ENCODE measurements at regions not wholly inside any gene's neighbourhood (a gene's known extent, or its start where the extent isn't known, plus 50 kb on each side); places are given as distances from the start of the nearest gene placed in this dataset.

GRCh38 chr9:16031971-16032370 is 479.1 kb downstream of the CCDC171 start:
- Mint-ChIP-seq H3K27ac (no peak overlapping the region), H3K4me1 (peaks cover 25 to 36% of the 10 kb centered on the region in 2 donors), H3K4me3 (no peak overlapping the region), H3K36me3 (no peaks in the 10 kb centered on the region), H3K27me3 (ENCODE audit: low read depth in 2 of 2) (peaks cover 12 to 35% of the 10 kb centered on the region in 2 donors), H3K9me3 (no peaks in the 10 kb centered on the region)
- H3K27ac ChIP-seq (ENCODE audit: low read length), result no peak overlapping the region
- H3K27me3 ChIP-seq (ENCODE audit: control insufficient read depth, insufficient read depth, low read length), result peaks cover 2% of the 10 kb centered on the region
- no peak overlapping the region for H3K4me3 ChIP-seq (ENCODE audit: low read length)
- no peak for TF ChIP-seq CTCF (IDR thresholded peaks at IDR 0.05)
- DNase-seq, result no peak
- peaks cover 10% of the 10 kb centered on the region for H3K4me1 ChIP-seq (ENCODE audit: control insufficient read depth, insufficient read depth, low read length)
- WGBS (ENCODE audit: insufficient coverage), result 96% methylated on average over 6 of the region's 6 CpGs
- no peaks in the 10 kb centered on the region for H3K9me3 ChIP-seq (ENCODE audit: control insufficient read depth, insufficient read depth, low read length)
- no peak for ATAC-seq
- intact Hi-C loops (cut with micrococcal nuclease), result no loop called here
- H3K36me3 ChIP-seq (ENCODE audit: control insufficient read depth, insufficient read depth, low read length), result no peaks in the 10 kb centered on the region

DNA sequence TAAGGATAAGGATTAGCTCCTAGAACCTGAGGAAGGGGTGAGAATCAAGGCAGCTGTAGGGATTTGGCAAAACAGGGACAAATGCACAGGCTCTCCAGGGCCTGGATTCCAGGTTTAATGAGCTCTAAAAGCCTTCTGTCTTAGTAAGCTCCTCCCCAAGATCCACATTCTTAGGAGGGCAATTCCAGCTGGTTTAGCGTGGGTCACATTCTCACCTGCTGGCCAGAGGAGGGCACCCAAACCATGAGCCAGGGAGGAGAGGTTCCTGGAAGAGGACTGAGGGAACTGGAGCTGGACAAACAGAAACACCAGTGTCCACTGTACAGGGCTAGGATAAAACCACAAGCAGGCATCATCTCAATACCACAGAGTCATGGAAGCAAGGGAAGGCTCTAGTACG is 480.0 kb downstream of the CCDC171 start:
- Mint-ChIP-seq H3K9me3 (no peaks in the 10 kb centered on the region), H3K27ac (no peak overlapping the region), H3K27me3 (ENCODE audit: low read depth in 2 of 2) (peaks cover 12 to 35% of the 10 kb centered on the region in 2 donors), H3K4me3 (no peak overlapping the region), H3K36me3 (no peaks in the 10 kb centered on the region), H3K4me1 (peaks cover 25 to 36% of the 10 kb centered on the region in 2 donors)
- DNase-seq (no peak), ATAC-seq (no peak)
- Histone ChIP-seq H3K36me3 (ENCODE audit: control insufficient read depth, insufficient read depth, low read length) (no peaks in the 10 kb centered on the region), H3K4me3 (ENCODE audit: low read length) (no peak overlapping the region), H3K27me3 (ENCODE audit: control insufficient read depth, insufficient read depth, low read length) (peaks cover 2% of the 10 kb centered on the region), H3K9me3 (ENCODE audit: control insufficient read depth, insufficient read depth, low read length) (no peaks in the 10 kb centered on the region), H3K4me1 (ENCODE audit: control insufficient read depth, insufficient read depth, low read length) (peaks cover 10% of the 10 kb centered on the region), H3K27ac (ENCODE audit: low read length) (no peak overlapping the region)
- intact Hi-C loops (cut with micrococcal nuclease), result no loop called here
- TF ChIP-seq CTCF (IDR thresholded peaks at IDR 0.05), result no peak
- 90% methylated on average over 2 of the region's 2 CpGs for WGBS (ENCODE audit: insufficient coverage)

DNA sequence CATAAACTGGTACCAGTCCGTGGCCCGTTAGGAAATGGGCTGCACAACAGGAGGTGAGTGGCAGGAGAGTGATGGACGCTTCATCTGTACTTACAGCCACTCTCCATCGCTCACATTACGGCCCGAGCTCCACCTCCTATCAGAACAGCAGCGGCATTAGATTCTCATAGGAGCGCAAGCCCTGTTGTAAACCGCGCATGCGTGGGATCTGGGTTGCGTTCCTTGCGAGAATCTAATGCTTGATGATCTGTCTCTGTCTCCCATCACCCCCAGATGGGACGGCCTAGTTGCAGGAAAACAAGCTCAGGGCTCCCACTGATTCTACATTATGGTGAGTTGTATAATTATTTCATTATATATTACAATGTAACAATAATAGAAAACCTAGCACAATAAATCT is 480.4 kb downstream of the CCDC171 start:
- Mint-ChIP-seq H3K36me3 (no peaks in the 10 kb centered on the region), H3K27ac (no peak overlapping the region), H3K9me3 (no peaks in the 10 kb centered on the region), H3K4me3 (no peak overlapping the region), H3K4me1 (peaks cover 25 to 36% of the 10 kb centered on the region in 2 donors), H3K27me3 (ENCODE audit: low read depth in 2 of 2) (peaks cover 12 to 40% of the 10 kb centered on the region in 2 donors)
- Histone ChIP-seq H3K27me3 (ENCODE audit: control insufficient read depth, insufficient read depth, low read length) (peaks cover 2% of the 10 kb centered on the region), H3K27ac (ENCODE audit: low read length) (no peak overlapping the region), H3K9me3 (ENCODE audit: control insufficient read depth, insufficient read depth, low read length) (no peaks in the 10 kb centered on the region), H3K4me1 (ENCODE audit: control insufficient read depth, insufficient read depth, low read length) (peaks cover 10% of the 10 kb centered on the region), H3K36me3 (ENCODE audit: control insufficient read depth, insufficient read depth, low read length) (no peaks in the 10 kb centered on the region), H3K4me3 (ENCODE audit: low read length) (no peak overlapping the region)
- DNase-seq (no peak), ATAC-seq (no peak)
- no peak for TF ChIP-seq CTCF (IDR thresholded peaks at IDR 0.05)
- 93% methylated on average over 13 of the region's 14 CpGs for WGBS (ENCODE audit: insufficient coverage)
- intact Hi-C loops (cut with micrococcal nuclease), result no loop called here

DNA sequence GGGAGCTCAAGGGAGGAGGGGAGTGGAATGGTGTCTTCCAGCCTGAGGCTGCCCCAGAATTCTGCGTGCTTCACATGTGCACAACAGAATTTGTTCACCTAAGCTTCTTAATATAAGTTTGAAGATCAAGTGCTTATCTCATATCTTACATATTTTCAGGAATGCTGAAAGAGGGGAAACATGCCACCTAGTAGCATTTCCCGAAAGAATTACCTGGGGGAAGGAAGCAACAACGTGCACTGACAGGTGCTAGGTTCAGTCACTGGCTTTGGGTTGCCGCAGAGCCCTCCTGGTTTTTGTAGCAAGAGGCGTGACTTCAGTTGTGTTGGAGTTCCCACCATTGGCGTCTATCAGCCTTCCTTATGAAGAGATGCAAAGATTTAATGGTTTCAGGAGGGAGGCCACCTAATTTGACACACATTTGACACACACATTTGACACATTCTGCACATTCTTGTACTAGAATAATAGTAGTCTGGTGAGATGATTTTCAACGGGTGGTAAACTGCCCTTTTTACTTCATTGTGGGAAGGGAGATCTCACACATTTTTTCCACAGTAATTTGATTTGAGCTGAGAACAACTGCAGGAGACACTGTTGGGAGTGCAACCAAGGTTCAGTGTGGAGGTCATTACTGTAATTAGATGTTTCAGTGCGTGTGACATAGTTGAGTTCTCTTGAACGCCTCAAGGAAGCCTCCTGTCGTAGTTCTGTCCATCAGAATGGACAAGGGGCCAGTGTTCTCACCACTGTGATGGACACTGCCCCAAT is 481.3 kb downstream of the CCDC171 start:
- Mint-ChIP-seq H3K9me3 (no peaks in the 10 kb centered on the region), H3K36me3 (no peaks in the 10 kb centered on the region), H3K27ac (no peak overlapping the region), H3K4me3 (no peak overlapping the region), H3K4me1 (peaks cover 20 to 31% of the 10 kb centered on the region in 2 donors), H3K27me3 (ENCODE audit: low read depth in 2 of 2) (peaks cover 8 to 39% of the 10 kb centered on the region in 2 donors)
- TF ChIP-seq CTCF (IDR thresholded peaks at IDR 0.05), result no peak
- Histone ChIP-seq H3K27ac (ENCODE audit: low read length) (no peak overlapping the region), H3K27me3 (ENCODE audit: control insufficient read depth, insufficient read depth, low read length) (peaks cover 2% of the 10 kb centered on the region), H3K36me3 (ENCODE audit: control insufficient read depth, insufficient read depth, low read length) (no peaks in the 10 kb centered on the region), H3K9me3 (ENCODE audit: control insufficient read depth, insufficient read depth, low read length) (no peaks in the 10 kb centered on the region), H3K4me1 (ENCODE audit: control insufficient read depth, insufficient read depth, low read length) (peaks cover 10% of the 10 kb centered on the region), H3K4me3 (ENCODE audit: low read length) (no peak overlapping the region)
- ATAC-seq, result no peak
- no peak for DNase-seq
- 92% methylated on average over 9 of the region's 10 CpGs for WGBS (ENCODE audit: insufficient coverage)
- intact Hi-C loops (cut with micrococcal nuclease), result no loop called here
